ENCODE measurements at regions not wholly inside any gene's neighbourhood (a gene's known extent, or its start where the extent isn't known, plus 50 kb on each side); places are given as distances from the start of the nearest gene placed in this dataset.

- in situ Hi-C loops (cut with MboI; ENCODE audit: low pct_ligation_motif_present in 1 of 4, low pct_unique_long_range_greater_than_20kb in 1 of 4, low sequenced_read_pairs in 3 of 4), result no loop called here
- TF ChIP-seq POLR2AphosphoS5 (IDR thresholded peaks at IDR 0.05) (no peak), POLR2A (IDR thresholded peaks at IDR 0.05) (no peak), EP300 (IDR thresholded peaks at IDR 0.05; ENCODE audit: low read depth) (no peak), CTCF (IDR thresholded peaks at IDR 0.05) (no peak)
- Histone ChIP-seq H3K27me3 (no peaks in the 10 kb centered on the region), H3K9me3 (no peaks in the 10 kb centered on the region), H3K4me3 (no peak overlapping the region), H3K36me3 (no peaks in the 10 kb centered on the region), H3K4me1 (peaks cover 0 to 4% (median 1%) of the 10 kb centered on the region in 4 donors), H3K27ac (no peak overlapping the region)
- 84 to 100% methylated on average over 2 of the region's 2 CpGs for WGBS, 2 donors (ENCODE audit: low coverage in 1 of 2)
- DNase-seq, result no peak
- intact Hi-C loops (cut with DNase I; ENCODE audit: low total_unique reads), result no loop called here
Measured at GRCh38 chr10:29751240-29751639, 116.5 kb upstream of the SVIL start.

- intact Hi-C loops (cut with DNase I; ENCODE audit: low total_unique reads) (no loop called here), in situ Hi-C loops (cut with MboI; ENCODE audit: low pct_ligation_motif_present in 1 of 4, low pct_unique_long_range_greater_than_20kb in 1 of 4, low sequenced_read_pairs in 3 of 4) (loop anchor here in 1 of 4 donors (25.0 kb wide), 1 partner anchor 237 kb away; no protein-coding TSS in a partner anchor)
- H3K4me1 ChIP-seq, result peaks cover 0 to 7% (median 2%) of the 10 kb centered on the region in 4 donors
- H3K4me3 ChIP-seq, result no peak overlapping the region
- DNase-seq, result no peak
- H3K9me3 ChIP-seq, result no peaks in the 10 kb centered on the region
- no peaks in the 10 kb centered on the region for H3K36me3 ChIP-seq
- TF ChIP-seq POLR2A (IDR thresholded peaks at IDR 0.05) (no peak), CTCF (IDR thresholded peaks at IDR 0.05) (no peak), POLR2AphosphoS5 (IDR thresholded peaks at IDR 0.05) (no peak), EP300 (IDR thresholded peaks at IDR 0.05; ENCODE audit: low read depth) (no peak)
- H3K27me3 ChIP-seq, result no peaks in the 10 kb centered on the region
- no peak overlapping the region for H3K27ac ChIP-seq
- WGBS, 2 donors (ENCODE audit: low coverage in 1 of 2), result 91 to 100% methylated on average over 2 to 3 of the region's 3 CpGs
Measured at GRCh38 chr10:29749150-29749549, 114.4 kb upstream of the SVIL start.

- DNase-seq, result no peak
- TF ChIP-seq POLR2A (IDR thresholded peaks at IDR 0.05) (no peak), CTCF (IDR thresholded peaks at IDR 0.05) (no peak), EP300 (IDR thresholded peaks at IDR 0.05; ENCODE audit: low read depth) (no peak), POLR2AphosphoS5 (IDR thresholded peaks at IDR 0.05) (no peak)
- in situ Hi-C loops (cut with MboI; ENCODE audit: low pct_ligation_motif_present in 1 of 4, low pct_unique_long_range_greater_than_20kb in 1 of 4, low sequenced_read_pairs in 3 of 4), result loop anchor here in 1 of 4 donors (25.0 kb wide), 1 partner anchor 236 kb away; no protein-coding TSS in a partner anchor
- intact Hi-C loops (cut with DNase I; ENCODE audit: low total_unique reads), result no loop called here
- H3K4me1 ChIP-seq, result peaks cover 0 to 7% (median 2%) of the 10 kb centered on the region in 4 donors
- no peaks in the 10 kb centered on the region for H3K9me3 ChIP-seq
- H3K4me3 ChIP-seq, result no peak overlapping the region
- WGBS, 2 donors (ENCODE audit: low coverage in 1 of 2), result 93 to 100% methylated on average over 3 of the region's 3 CpGs
- H3K27ac ChIP-seq, result no peak overlapping the region
- H3K27me3 ChIP-seq, result no peaks in the 10 kb centered on the region
- H3K36me3 ChIP-seq, result no peaks in the 10 kb centered on the region
Measured at GRCh38 chr10:29748109-29748650, 113.4 kb upstream of the SVIL start.

- H3K27me3 ChIP-seq, result no peaks in the 10 kb centered on the region
- no peak overlapping the region for H3K4me3 ChIP-seq
- in situ Hi-C loops (cut with MboI; ENCODE audit: low pct_ligation_motif_present in 1 of 4, low pct_unique_long_range_greater_than_20kb in 1 of 4, low sequenced_read_pairs in 3 of 4) (loop anchor here in 1 of 4 donors (25.0 kb wide), 1 partner anchor 234 kb away; no protein-coding TSS in a partner anchor), intact Hi-C loops (cut with DNase I; ENCODE audit: low total_unique reads) (no loop called here)
- WGBS, 2 donors (ENCODE audit: low coverage in 1 of 2), result 55 to 67% methylated on average over 3 to 5 of the region's 5 CpGs
- peak overlapping the region in 3 of 4 donors; percentile 44 to 51 (median 51) for H3K27ac ChIP-seq
- no peak for DNase-seq
- H3K4me1 ChIP-seq, result peaks cover 0 to 7% (median 2%) of the 10 kb centered on the region in 4 donors
- no peaks in the 10 kb centered on the region for H3K9me3 ChIP-seq
- no peaks in the 10 kb centered on the region for H3K36me3 ChIP-seq
- no peak for TF ChIP-seq POLR2A (IDR thresholded peaks at IDR 0.05)
- no peak for TF ChIP-seq POLR2AphosphoS5 (IDR thresholded peaks at IDR 0.05)
- TF ChIP-seq CTCF (IDR thresholded peaks at IDR 0.05), result no peak
- no peak for TF ChIP-seq EP300 (IDR thresholded peaks at IDR 0.05; ENCODE audit: low read depth)
Measured at GRCh38 chr10:29746080-29746797, 111.5 kb upstream of the SVIL start.
